Astrocyte (in vitro differentiated cells and primary cell): ENCODE measurements at regions not wholly inside any gene's neighbourhood (a gene's known extent, or its start where the extent isn't known, plus 50 kb on each side); places are given as distances from the start of the nearest gene placed in this dataset.
"Not testable (repeated sequence)": the region's sequence is repeated elsewhere in the genome, so short reads cannot be mapped to it uniquely, and the experiment has no call there.

Source experiments
- DNase-seq: peaks from one replicate; pipeline ENCODE4 v3.0.0-alpha.2; 2010; ENCODE audit warnings: low read depth
- FAIRE-seq: peaks from 2 replicates; lab custom pipeline; 2011; peaks lifted over from hg19 to GRCh38; lab: Jason Lieb, UNC
- H2AFZ ChIP-seq: 2 replicates; pipeline ENCODE4 v1.6.0; 2012; ENCODE audit warnings: low read depth, low read length, inconsistent platforms
- H3K27ac ChIP-seq: 2 replicates; pipeline ENCODE4 v1.5.1; 2011; ENCODE audit warnings: low read depth, low read length, inconsistent platforms
- H3K27me3 ChIP-seq: 2 replicates; pipeline ENCODE4 v1.6.0; 2011; ENCODE audit warnings: low read length, inconsistent platforms; ENCODE audit not compliant: insufficient read depth
- H3K36me3 ChIP-seq: 2 replicates; pipeline ENCODE4 v1.5.1; 2011; ENCODE audit warnings: low read length, inconsistent platforms; ENCODE audit not compliant: insufficient read depth
- H3K4me1 ChIP-seq: 2 replicates; pipeline ENCODE4 v1.5.1; 2011; ENCODE audit warnings: low read length, inconsistent platforms; ENCODE audit not compliant: insufficient read depth
- H3K4me2 ChIP-seq: 2 replicates; pipeline ENCODE4 v1.6.0; 2012; ENCODE audit warnings: low read length, inconsistent platforms
- H3K4me3 ChIP-seq: 2 replicates; pipeline ENCODE4 v1.5.1; 2011; ENCODE audit warnings: low read depth, mild to moderate bottlenecking, low read length, inconsistent platforms; ENCODE audit not compliant: insufficient read depth
- H3K79me2 ChIP-seq: 2 replicates; pipeline ENCODE4 v1.6.0; 2012; ENCODE audit warnings: mild to moderate bottlenecking, low read length, inconsistent platforms; ENCODE audit not compliant: insufficient read depth
- H3K9ac ChIP-seq: 2 replicates; pipeline ENCODE4 v1.6.0; 2012; ENCODE audit warnings: mild to moderate bottlenecking, low read length, inconsistent platforms
- H3K9me3 ChIP-seq: 2 replicates; pipeline ENCODE4 v1.5.1; 2012; ENCODE audit warnings: low read depth, mild to moderate bottlenecking, low read length, inconsistent platforms; ENCODE audit not compliant: insufficient read depth
- H4K20me1 ChIP-seq: 2 replicates; pipeline ENCODE4 v1.6.0; 2012; ENCODE audit warnings: low read length, inconsistent platforms; ENCODE audit not compliant: insufficient read depth
- H3K27ac Mint-ChIP-seq: one replicate; pipeline ENCODE4 v1.8.0; 2021; ENCODE audit warnings: mild to moderate bottlenecking, mixed read lengths; ENCODE audit not compliant: unreplicated experiment
- H3K27me3 Mint-ChIP-seq: one replicate; pipeline ENCODE4 v1.8.0; 2021; ENCODE audit warnings: low read depth, mixed read lengths; ENCODE audit not compliant: unreplicated experiment
- H3K36me3 Mint-ChIP-seq: one replicate; pipeline ENCODE4 v1.8.0; 2021; ENCODE audit warnings: low read depth, mixed read lengths; ENCODE audit not compliant: unreplicated experiment
- H3K4me1 Mint-ChIP-seq: one replicate; pipeline ENCODE4 v1.8.0; 2021; ENCODE audit warnings: low read depth, mixed read lengths; ENCODE audit not compliant: unreplicated experiment
- H3K4me3 Mint-ChIP-seq: one replicate; pipeline ENCODE4 v1.8.0; 2021; ENCODE audit warnings: mild to moderate bottlenecking, moderate library complexity, mixed read lengths; ENCODE audit not compliant: unreplicated experiment
- H3K9me3 Mint-ChIP-seq: one replicate; pipeline ENCODE4 v1.8.0; 2021; ENCODE audit warnings: mild to moderate bottlenecking, mixed read lengths; ENCODE audit not compliant: unreplicated experiment
- CTCF ChIP-seq: IDR thresholded peaks from 2 replicates; pipeline ENCODE4 v1.5.1; 2011; ENCODE audit warnings: low read depth, mild to moderate bottlenecking, inconsistent platforms, low read length, moderate library complexity; ENCODE audit not compliant: insufficient read depth
- EZH2 ChIP-seq: IDR thresholded peaks from 2 replicates; pipeline ENCODE4 v1.6.1; 2012; ENCODE audit warnings: mild to moderate bottlenecking, low read length, inconsistent platforms; ENCODE audit not compliant: insufficient read depth

GRCh38 chr5:163108351-163108750, 329.0 kb upstream of the CCNG1 start:
- no peak for FAIRE-seq
- H3K27me3 Mint-ChIP-seq: no peaks in the 10 kb centered on the region

GRCh38 chr5:163115011-163115410, 322.4 kb upstream of the CCNG1 start:
- Histone ChIP-seq H3K4me2 (no peak overlapping the region), H3K4me3 (no peak overlapping the region), H3K27me3 (no peaks in the 10 kb centered on the region)

More at GRCh38 chr5:163108351-163108750, 329.0 kb upstream of the CCNG1 start:
- H3K27me3 ChIP-seq: no peaks in the 10 kb centered on the region
- H3K4me1 ChIP-seq: no peaks in the 10 kb centered on the region
- H3K4me3 ChIP-seq: no peak overlapping the region
- H3K9me3 Mint-ChIP-seq: peaks cover 2% of the 10 kb centered on the region
- no peak for DNase-seq
- no peak overlapping the region for H3K27ac ChIP-seq
- no peaks in the 10 kb centered on the region for H3K36me3 Mint-ChIP-seq
- no peaks in the 10 kb centered on the region for H3K9me3 ChIP-seq
- H3K9ac ChIP-seq: no peak overlapping the region
- no peaks in the 10 kb centered on the region for H4K20me1 ChIP-seq
- H2AFZ ChIP-seq: no peak overlapping the region
- H3K4me1 Mint-ChIP-seq: peaks cover 6% of the 10 kb centered on the region
- TF ChIP-seq CTCF (no peak), EZH2 (no peak)
- no peaks in the 10 kb centered on the region for H3K36me3 ChIP-seq
- H3K79me2 ChIP-seq: no peaks in the 10 kb centered on the region
- no peak overlapping the region for H3K27ac Mint-ChIP-seq
- H3K4me2 ChIP-seq: no peak overlapping the region
- no peak overlapping the region for H3K4me3 Mint-ChIP-seq

GRCh38 chr5:163116618-163117017, 320.8 kb upstream of the CCNG1 start:
- not testable (repeated sequence) for H3K27ac Mint-ChIP-seq, FAIRE-seq, H3K36me3 Mint-ChIP-seq

More at GRCh38 chr5:163115011-163115410, 322.4 kb upstream of the CCNG1 start:
- H3K9me3 ChIP-seq: no peaks in the 10 kb centered on the region
- Mint-ChIP-seq H3K27me3 (peaks cover 2% of the 10 kb centered on the region), H3K4me3 (no peak overlapping the region), H3K4me1 (no peaks in the 10 kb centered on the region), H3K27ac (no peak overlapping the region), H3K9me3 (peaks cover 1% of the 10 kb centered on the region), H3K36me3 (no peaks in the 10 kb centered on the region)
- no peaks in the 10 kb centered on the region for H3K4me1 ChIP-seq
- no peak overlapping the region for H3K9ac ChIP-seq
- no peaks in the 10 kb centered on the region for H3K79me2 ChIP-seq
- TF ChIP-seq CTCF (no peak), EZH2 (no peak)
- H4K20me1 ChIP-seq: no peaks in the 10 kb centered on the region
- H2AFZ ChIP-seq: no peak overlapping the region
- FAIRE-seq (no peak), DNase-seq (no peak)
- no peak overlapping the region for H3K27ac ChIP-seq
- H3K36me3 ChIP-seq: no peaks in the 10 kb centered on the region

More at GRCh38 chr5:163116618-163117017, 320.8 kb upstream of the CCNG1 start:
- DNase-seq, H3K9me3 Mint-ChIP-seq, H3K4me1 Mint-ChIP-seq, H4K20me1 ChIP-seq, H3K4me2 ChIP-seq, H3K27ac ChIP-seq, H2AFZ ChIP-seq, H3K4me3 Mint-ChIP-seq, H3K36me3 ChIP-seq, H3K27me3 ChIP-seq, H3K27me3 Mint-ChIP-seq, H3K9ac ChIP-seq, H3K79me2 ChIP-seq, H3K4me3 ChIP-seq, H3K9me3 ChIP-seq, H3K4me1 ChIP-seq: not testable (repeated sequence)
